Neural cell (in vitro differentiated cells): ENCODE measurements at regions not wholly inside any gene's neighbourhood (a gene's known extent, or its start where the extent isn't known, plus 50 kb on each side); places are given as distances from the start of the nearest gene placed in this dataset.

Experiments
- CTCF ChIP-seq: fragments of 450-650 bp; IDR thresholded peaks from 2 replicates; pipeline ENCODE4 v1.5.1; 2014; ENCODE audit warnings: antibody characterized with exemption, mild to moderate bottlenecking, moderate library complexity; ENCODE audit not compliant: poor library complexity, severe bottlenecking
- EP300 ChIP-seq: fragments of 450-650 bp; conservative IDR thresholded peaks from 2 replicates; pipeline ENCODE4 v1.6.1; 2014; ENCODE audit warnings: antibody characterized with exemption, mild to moderate bottlenecking, moderate library complexity; ENCODE audit not compliant: poor library complexity, severe bottlenecking
- EZH2 ChIP-seq: fragments of 200-600, 300-800 bp; shearing (Covaris generic), sonication (generic); IDR thresholded peaks from 2 replicates; pipeline ENCODE4 v1.6.1; 2014; ENCODE audit warnings: antibody characterized with exemption, low read length, borderline replicate concordance, mild to moderate bottlenecking; ENCODE audit not compliant: insufficient read depth, poor library complexity, severe bottlenecking
- POLR2AphosphoS5 ChIP-seq: IDR thresholded peaks from 2 replicates; pipeline ENCODE4 v1.6.1; 2012
- RAD21 ChIP-seq: fragments of 450-650 bp; conservative IDR thresholded peaks from 2 replicates; pipeline ENCODE4 v1.6.1; 2014; ENCODE audit warnings: antibody characterized with exemption, mild to moderate bottlenecking, moderate library complexity
- REST ChIP-seq: IDR thresholded peaks from 2 replicates; pipeline ENCODE4 v1.6.1; 2012; ENCODE audit warnings: borderline replicate concordance
- SMC3 ChIP-seq: fragments of 450-650 bp; conservative IDR thresholded peaks from 2 replicates; pipeline ENCODE4 v1.6.1; 2014; ENCODE audit warnings: antibody characterized with exemption, mild to moderate bottlenecking, moderate library complexity; ENCODE audit not compliant: poor library complexity
- TAF1 ChIP-seq: IDR thresholded peaks from 2 replicates; pipeline ENCODE4 v1.6.1; 2012; ENCODE audit warnings: low read depth

DNA sequence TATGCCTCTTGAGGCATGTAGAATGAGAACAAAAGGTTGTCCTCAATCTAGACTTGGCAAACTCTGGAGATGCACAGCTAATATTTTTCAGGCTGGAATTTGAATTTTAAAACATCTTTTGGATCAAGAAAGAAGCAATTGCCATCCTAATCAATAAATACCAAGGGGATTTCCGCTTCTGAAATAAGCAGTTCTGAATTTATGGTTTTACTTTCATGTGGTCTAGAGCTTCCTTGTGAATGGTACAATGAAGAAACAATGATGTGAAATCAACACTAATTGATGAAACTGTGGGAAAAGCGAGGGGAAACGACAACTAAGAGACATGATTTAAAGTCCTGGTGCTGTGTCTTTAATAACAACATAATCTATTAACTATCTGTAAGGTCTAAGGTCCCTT lies 1202.7 kb downstream of the SORCS3 start:
- no peak for TF ChIP-seq TAF1
- TF ChIP-seq SMC3, result no peak
- TF ChIP-seq CTCF, result no peak
- TF ChIP-seq EZH2, result no peak
- no peak for TF ChIP-seq EP300
- TF ChIP-seq POLR2AphosphoS5, result no peak
- TF ChIP-seq REST, result no peak
- no peak for TF ChIP-seq RAD21
